B cell (primary cell): ENCODE measurements at regions not wholly inside any gene's neighbourhood (a gene's known extent, or its start where the extent isn't known, plus 50 kb on each side); places are given as distances from the start of the nearest gene placed in this dataset.

Experiments used
- ATAC-seq: fragments of 200-7000 bp; cut with Tn5 transposase; one replicate; pipeline ENCODE4 v1.10.0; 2021; ENCODE audit warnings: low read depth, mild to moderate bottlenecking, moderate number of reproducible peaks, moderate library complexity
- CTCF ChIA-PET: fragments of 350-600 bp; sonication (Branson Sonifier 250); formaldehyde crosslinking; loops from one replicate; lab custom pipeline; 2021; ENCODE audit warnings: antibody characterized with exemption, inconsistent platforms; lab: Charles Lee
- POLR2A ChIA-PET: fragments of 350-600 bp; sonication (Branson Sonifier 250); formaldehyde crosslinking; loops from one replicate; lab custom pipeline; 2021; ENCODE audit warnings: antibody characterized with exemption; lab: Charles Lee
- DNase-seq: peaks from one replicate; pipeline ENCODE4 v3.0.0; 2013
- H2AFZ ChIP-seq: 2 replicates; pipeline ENCODE4 v1.6.1; 2012; ENCODE audit warnings: mild to moderate bottlenecking, low read depth, low read length; ENCODE audit not compliant: insufficient read depth, poor library complexity, severe bottlenecking
- H3K27ac ChIP-seq, 2 donors: 1 replicate in 1 of 2; 2 replicates in 1 of 2; pipeline ENCODE4 v1.5.1; 2012 to 2013; ENCODE audit warnings: low read length in 2 of 2, mild to moderate bottlenecking in 2 of 2, moderate library complexity in 1 of 2
- H3K27me3 ChIP-seq, 4 experiments: fragments of 200-600 bp in 1 of 4; sonication (generic) in 1 of 4; replicated peaks in 1 of 4; 1 replicate in 2 of 4; 2 replicates in 2 of 4; pipeline versions ENCODE4 v1.6.1 to v1.7.0; 2013 to 2016; ENCODE audit warnings: low read length in 3 of 4, mild to moderate bottlenecking in 2 of 4, mixed read lengths in 1 of 4, moderate library complexity in 1 of 4; ENCODE audit not compliant: insufficient read depth in 4 of 4, control insufficient read depth in 3 of 4; ENCODE audit errors: control extremely low read depth in 1 of 4
- H3K36me3 ChIP-seq, 2 experiments: replicated peaks in 1 of 2; 1 replicate in 1 of 2; 2 replicates in 1 of 2; pipeline versions ENCODE4 v1.6.1 to v1.7.1; 2013; ENCODE audit warnings: low read length in 1 of 2; ENCODE audit not compliant: insufficient read depth in 2 of 2, control insufficient read depth in 1 of 2; ENCODE audit errors: control extremely low read depth in 1 of 2, extremely low read depth in 1 of 2
- H3K4me1 ChIP-seq, 2 donors: fragments of 200-600 bp in 1 of 2; sonication (generic) in 1 of 2; 1 replicate in 1 of 2; 2 replicates in 1 of 2; pipeline versions ENCODE4 v1.5.1 to v1.6.1; 2013 to 2017; ENCODE audit warnings: low read length in 2 of 2; ENCODE audit not compliant: control insufficient read depth in 2 of 2, insufficient read depth in 2 of 2
- H3K4me2 ChIP-seq: replicated peaks from 2 replicates; pipeline ENCODE3; 2012; ENCODE audit warnings: mild to moderate bottlenecking, low read depth, low read length; ENCODE audit not compliant: poor library complexity, severe bottlenecking
- H3K4me3 ChIP-seq, 5 experiments: fragments of 200-600 bp in 1 of 5; sonication (generic) in 1 of 5; 1 replicate in 3 of 5; 2 replicates in 2 of 5; pipeline versions ENCODE4 v1.5.1 to v1.7.0; 2011 to 2016; ENCODE audit warnings: low read length in 4 of 5, mild to moderate bottlenecking in 4 of 5, low read depth in 2 of 5, control low read depth in 1 of 5, moderate library complexity in 1 of 5; ENCODE audit not compliant: insufficient read depth in 1 of 5; ENCODE audit errors: control extremely low read depth in 1 of 5, extremely low read depth in 1 of 5
- H3K79me2 ChIP-seq: fragments of 200-600 bp; sonication (generic); one replicate; pipeline ENCODE4 v1.6.0; 2016; ENCODE audit warnings: low read length; ENCODE audit not compliant: control insufficient read depth, insufficient read depth
- H3K9ac ChIP-seq: fragments of 200-600 bp; sonication (generic); 2 replicates; pipeline ENCODE4 v1.6.1; 2017; ENCODE audit warnings: mild to moderate bottlenecking, low read length, moderate library complexity
- H3K9me3 ChIP-seq, 3 donors: one replicate each; pipeline versions ENCODE4 v1.6.1 to v1.7.1; 2013; ENCODE audit warnings: low read length in 2 of 3; ENCODE audit not compliant: control insufficient read depth in 2 of 3, insufficient read depth in 1 of 3; ENCODE audit errors: control extremely low read depth in 1 of 3
- H4K20me1 ChIP-seq: 2 replicates; pipeline ENCODE4 v1.6.0; 2012; ENCODE audit warnings: mild to moderate bottlenecking, low read length; ENCODE audit not compliant: insufficient read depth, control insufficient read depth, poor library complexity, severe bottlenecking
- H3K27ac Mint-ChIP-seq: one replicate; pipeline ENCODE4 v1.8.0; 2021; ENCODE audit warnings: mixed read lengths
- H3K27me3 Mint-ChIP-seq: one replicate; pipeline ENCODE4 v1.8.0; 2021; ENCODE audit warnings: mixed read lengths
- H3K4me1 Mint-ChIP-seq: one replicate; pipeline ENCODE4 v1.8.0; 2021; ENCODE audit warnings: mixed read lengths
- H3K4me3 Mint-ChIP-seq: one replicate; pipeline ENCODE4 v1.8.0; 2021; ENCODE audit warnings: mixed read lengths
- H3K9me3 Mint-ChIP-seq: one replicate; pipeline ENCODE4 v1.8.0; 2022; ENCODE audit warnings: mixed read lengths; ENCODE audit not compliant: insufficient read depth
- CTCF ChIP-seq: fragments of 200-600 bp; IDR thresholded peaks from one replicate; pipeline ENCODE4 v1.8.0; 2022; ENCODE audit warnings: antibody characterized with exemption, mild to moderate bottlenecking
- EZH2 ChIP-seq: IDR thresholded peaks from 2 replicates; pipeline ENCODE4 v1.6.1; 2012; ENCODE audit warnings: borderline replicate concordance, low read depth, mild to moderate bottlenecking, moderate library complexity, low read length; ENCODE audit not compliant: insufficient read depth, poor library complexity, severe bottlenecking
- WGBS: methylation state at CpG from one replicate; pipeline ENCODE4 v1.1.5; 2013; ENCODE audit warnings: missing lambda C conversion rate; ENCODE audit not compliant: insufficient coverage; 5-methylcytosine and 5-hydroxymethylcytosine counted together
- intact Hi-C: fragments of 100-400 bp; cut with micrococcal nuclease; formaldehyde crosslinking; loops from one replicate; pipeline ENCODE4 v1.10.0; 2022

GRCh38 chr14:54137614-54137961 is 181.0 kb upstream of the BMP4 start:
- ChIA-PET CTCF (no interaction called here), POLR2A (no interaction called here)
- no CpG with 5 or more reads among the region's 1 CpG for WGBS
- no peak overlapping the region for H2AFZ ChIP-seq
- no peaks in the 10 kb centered on the region for H3K4me1 Mint-ChIP-seq
- no peaks in the 10 kb centered on the region for H3K4me1 ChIP-seq
- H3K9me3 ChIP-seq = no peaks in the 10 kb centered on the region
- H3K9me3 Mint-ChIP-seq = no peaks in the 10 kb centered on the region
- no peaks in the 10 kb centered on the region for H3K79me2 ChIP-seq
- TF ChIP-seq EZH2 (no peak), CTCF (no peak)
- no peaks in the 10 kb centered on the region for H4K20me1 ChIP-seq
- no peak overlapping the region for H3K27ac ChIP-seq
- DNase-seq (no peak), ATAC-seq (no peak)
- peaks cover 10% of the 10 kb centered on the region for H3K27me3 Mint-ChIP-seq
- intact Hi-C loops = no loop called here
- H3K27ac Mint-ChIP-seq = no peak overlapping the region
- no peak overlapping the region for H3K9ac ChIP-seq
- no peak overlapping the region for H3K4me3 Mint-ChIP-seq
- H3K4me3 ChIP-seq = no peak overlapping the region
- no peaks in the 10 kb centered on the region for H3K27me3 ChIP-seq
- no peaks in the 10 kb centered on the region for H3K36me3 ChIP-seq
- no peak overlapping the region for H3K4me2 ChIP-seq

GRCh38 chr14:54138024-54138353 is 181.4 kb upstream of the BMP4 start:
- Histone ChIP-seq H3K27ac (no peak overlapping the region), H3K79me2 (no peaks in the 10 kb centered on the region), H3K9ac (no peak overlapping the region), H3K27me3 (no peaks in the 10 kb centered on the region), H2AFZ (no peak overlapping the region), H3K36me3 (no peaks in the 10 kb centered on the region), H3K4me3 (no peak overlapping the region), H3K9me3 (no peaks in the 10 kb centered on the region), H4K20me1 (no peaks in the 10 kb centered on the region), H3K4me2 (no peak overlapping the region), H3K4me1 (no peaks in the 10 kb centered on the region)
- intact Hi-C loops = no loop called here
- DNase-seq (no peak), ATAC-seq (no peak)
- no peaks in the 10 kb centered on the region for H3K4me1 Mint-ChIP-seq
- no CpG with 5 or more reads among the region's 1 CpG for WGBS
- peaks cover 14% of the 10 kb centered on the region for H3K27me3 Mint-ChIP-seq
- TF ChIP-seq CTCF (no peak), EZH2 (no peak)
- H3K27ac Mint-ChIP-seq = no peak overlapping the region
- H3K4me3 Mint-ChIP-seq = no peak overlapping the region
- H3K9me3 Mint-ChIP-seq = no peaks in the 10 kb centered on the region
- CTCF ChIA-PET = no interaction called here
- POLR2A ChIA-PET = no interaction called here
